ENCODE measurements at regions not wholly inside any gene's neighbourhood (a gene's known extent, or its start where the extent isn't known, plus 50 kb on each side); places are given as distances from the start of the nearest gene placed in this dataset.

DNA sequence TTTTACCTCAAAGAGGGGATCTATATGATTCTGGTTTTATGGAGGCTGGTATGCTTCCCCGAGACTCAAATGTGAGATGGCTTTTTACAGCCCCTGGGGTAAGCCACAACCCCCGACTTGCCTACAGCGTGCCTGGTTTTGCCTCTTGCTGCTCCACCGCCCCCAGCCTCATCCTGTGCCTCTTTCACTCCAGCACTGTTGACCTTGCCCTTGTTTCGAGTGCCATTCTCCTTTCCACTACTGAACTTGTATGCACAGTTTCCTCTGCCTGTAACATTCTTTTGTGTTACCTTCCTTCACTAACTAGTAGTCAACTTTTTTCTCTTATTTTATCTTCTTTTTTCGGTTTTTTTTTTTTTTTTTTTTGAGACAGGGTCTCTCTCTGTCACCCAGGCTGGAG, 219.0 kb upstream of the ZBED5 start:
- TF ChIP-seq CTCF (IDR thresholded peaks at IDR 0.05) = no peak
- no peak for TF ChIP-seq POLR2AphosphoS5 (IDR thresholded peaks at IDR 0.05)
- no peak for TF ChIP-seq POLR2A (IDR thresholded peaks at IDR 0.05)
- intact Hi-C loops (cut with DNase I; ENCODE audit: low total_unique reads) = no loop called here
- no peak overlapping the region for H3K4me3 ChIP-seq
- H3K9me3 ChIP-seq = no peaks in the 10 kb centered on the region
- no peak overlapping the region for H3K27ac ChIP-seq
- no peaks in the 10 kb centered on the region for H3K4me1 ChIP-seq
- H3K27me3 ChIP-seq = no peaks in the 10 kb centered on the region
- no peak for DNase-seq (ENCODE audit: low spot score in 2 of 2)
- H3K36me3 ChIP-seq = no peaks in the 10 kb centered on the region

- Histone ChIP-seq H3K4me1 (no peaks in the 10 kb centered on the region), H3K27ac (no peak overlapping the region), H3K36me3 (no peaks in the 10 kb centered on the region), H3K27me3 (no peaks in the 10 kb centered on the region), H3K4me3 (no peak overlapping the region), H3K9me3 (no peaks in the 10 kb centered on the region)
- no peak for DNase-seq (ENCODE audit: low spot score in 2 of 2)
- intact Hi-C loops (cut with DNase I; ENCODE audit: low total_unique reads) = no loop called here
- no peak for TF ChIP-seq POLR2A (IDR thresholded peaks at IDR 0.05)
- no peak for TF ChIP-seq CTCF (IDR thresholded peaks at IDR 0.05)
- no peak for TF ChIP-seq POLR2AphosphoS5 (IDR thresholded peaks at IDR 0.05)
Observed at GRCh38 chr11:11076276-11076675, 218.4 kb upstream of the ZBED5 start.

DNA sequence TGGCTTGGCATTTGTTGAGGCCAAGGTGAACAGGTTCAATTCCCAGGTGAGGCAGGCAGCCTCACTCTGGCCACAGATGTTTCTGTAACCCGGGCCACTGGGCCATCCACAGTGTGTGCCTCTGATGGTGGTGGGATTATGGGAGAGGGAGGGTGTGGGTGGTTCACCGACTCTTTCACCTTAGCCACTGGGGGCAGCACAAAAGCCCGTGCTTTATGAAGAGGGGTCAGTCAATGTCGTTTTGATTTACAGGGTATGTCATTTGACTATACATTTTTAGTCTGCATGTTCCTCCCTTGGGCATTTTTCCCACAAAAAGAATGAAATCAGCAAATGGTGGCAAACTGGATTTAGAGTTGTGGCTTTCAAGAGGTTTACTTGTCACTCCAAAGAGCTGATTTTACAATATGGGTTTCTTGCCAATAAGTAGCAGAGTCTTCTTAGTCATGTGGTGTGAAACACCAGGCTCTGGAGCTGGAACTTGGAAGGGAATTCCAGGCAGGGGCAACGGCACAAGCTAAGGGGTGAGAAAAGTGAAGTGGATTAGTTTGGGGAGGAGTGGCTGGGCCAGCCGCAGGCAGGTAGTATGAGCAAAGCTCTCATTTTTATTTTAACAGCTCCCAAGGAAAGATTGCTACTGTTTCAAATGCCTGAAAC, 217.8 kb upstream of the ZBED5 start:
- DNase-seq (ENCODE audit: low spot score in 2 of 2) = no peak
- TF ChIP-seq CTCF (IDR thresholded peaks at IDR 0.05) (no peak), POLR2AphosphoS5 (IDR thresholded peaks at IDR 0.05) (no peak), POLR2A (IDR thresholded peaks at IDR 0.05) (no peak)
- no peaks in the 10 kb centered on the region for H3K4me1 ChIP-seq
- intact Hi-C loops (cut with DNase I; ENCODE audit: low total_unique reads) = no loop called here
- no peaks in the 10 kb centered on the region for H3K9me3 ChIP-seq
- H3K4me3 ChIP-seq = no peak overlapping the region
- no peaks in the 10 kb centered on the region for H3K36me3 ChIP-seq
- no peak overlapping the region for H3K27ac ChIP-seq
- no peaks in the 10 kb centered on the region for H3K27me3 ChIP-seq

GRCh38 chr11:11074686-11075335, 217.0 kb upstream of the ZBED5 start:
- intact Hi-C loops (cut with DNase I; ENCODE audit: low total_unique reads) = no loop called here
- DNase-seq (ENCODE audit: low spot score in 2 of 2) = no peak
- TF ChIP-seq CTCF (IDR thresholded peaks at IDR 0.05) (no peak), POLR2A (IDR thresholded peaks at IDR 0.05) (no peak), POLR2AphosphoS5 (IDR thresholded peaks at IDR 0.05) (no peak)
- Histone ChIP-seq H3K27ac (no peak overlapping the region), H3K9me3 (no peaks in the 10 kb centered on the region), H3K36me3 (no peaks in the 10 kb centered on the region), H3K4me3 (no peak overlapping the region), H3K27me3 (no peaks in the 10 kb centered on the region), H3K4me1 (no peaks in the 10 kb centered on the region)

GRCh38 chr11:11073996-11074395, 216.1 kb upstream of the ZBED5 start:
- no peaks in the 10 kb centered on the region for H3K4me1 ChIP-seq
- no peak overlapping the region for H3K4me3 ChIP-seq
- DNase-seq (ENCODE audit: low spot score in 2 of 2) = no peak
- H3K36me3 ChIP-seq = no peaks in the 10 kb centered on the region
- no peak overlapping the region for H3K27ac ChIP-seq
- intact Hi-C loops (cut with DNase I; ENCODE audit: low total_unique reads) = no loop called here
- no peaks in the 10 kb centered on the region for H3K9me3 ChIP-seq
- no peaks in the 10 kb centered on the region for H3K27me3 ChIP-seq
- TF ChIP-seq CTCF (IDR thresholded peaks at IDR 0.05) (no peak), POLR2A (IDR thresholded peaks at IDR 0.05) (no peak), POLR2AphosphoS5 (IDR thresholded peaks at IDR 0.05) (no peak)
